ENCODE measurements at regions not wholly inside any gene's neighbourhood (a gene's known extent, or its start where the extent isn't known, plus 50 kb on each side); places are given as distances from the start of the nearest gene placed in this dataset.

GRCh38 chr7:36802459-36803135 is 78.3 kb upstream of the AOAH start:
- ChIA-PET POLR2A (ENCODE audit: unreplicated experiment) (no interaction called here), CTCF (no interaction called here)
- intact Hi-C loops (cut with micrococcal nuclease; ENCODE audit: unreplicated experiment): no loop called here
- TF ChIP-seq EZH2 (IDR thresholded peaks at IDR 0.05; ENCODE audit: low read depth): no peak
- TF ChIP-seq, protein P1, sequence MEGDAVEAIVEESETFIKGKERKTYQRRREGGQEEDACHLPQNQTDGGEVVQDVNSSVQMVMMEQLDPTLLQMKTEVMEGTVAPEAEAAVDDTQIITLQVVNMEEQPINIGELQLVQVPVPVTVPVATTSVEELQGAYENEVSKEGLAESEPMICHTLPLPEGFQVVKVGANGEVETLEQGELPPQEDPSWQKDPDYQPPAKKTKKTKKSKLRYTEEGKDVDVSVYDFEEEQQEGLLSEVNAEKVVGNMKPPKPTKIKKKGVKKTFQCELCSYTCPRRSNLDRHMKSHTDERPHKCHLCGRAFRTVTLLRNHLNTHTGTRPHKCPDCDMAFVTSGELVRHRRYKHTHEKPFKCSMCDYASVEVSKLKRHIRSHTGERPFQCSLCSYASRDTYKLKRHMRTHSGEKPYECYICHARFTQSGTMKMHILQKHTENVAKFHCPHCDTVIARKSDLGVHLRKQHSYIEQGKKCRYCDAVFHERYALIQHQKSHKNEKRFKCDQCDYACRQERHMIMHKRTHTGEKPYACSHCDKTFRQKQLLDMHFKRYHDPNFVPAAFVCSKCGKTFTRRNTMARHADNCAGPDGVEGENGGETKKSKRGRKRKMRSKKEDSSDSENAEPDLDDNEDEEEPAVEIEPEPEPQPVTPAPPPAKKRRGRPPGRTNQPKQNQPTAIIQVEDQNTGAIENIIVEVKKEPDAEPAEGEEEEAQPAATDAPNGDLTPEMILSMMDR (conservative IDR thresholded peaks at IDR 0.05): no peak
- Histone ChIP-seq H3F3A (ENCODE audit: insufficient read depth, low read depth) (no peaks in the 10 kb centered on the region), H2AFZ (no peak overlapping the region), H4K20me1 (ENCODE audit: insufficient read depth) (no peaks in the 10 kb centered on the region), H3K36me3 (ENCODE audit: low read depth) (no peaks in the 10 kb centered on the region), H3K9me3 (ENCODE audit: insufficient read depth, low read depth) (no peaks in the 10 kb centered on the region), H3K27ac (no peak overlapping the region), H3K79me2 (ENCODE audit: low read depth) (no peaks in the 10 kb centered on the region), H3K9me2 (ENCODE audit: insufficient read depth) (peaks cover 4% of the 10 kb centered on the region; the same call in 1 of the 2 replicates), H3K27me3 (ENCODE audit: insufficient read depth, low read depth) (peaks cover 64% of the 10 kb centered on the region), H3K4me2 (no peak overlapping the region), H3K4me1 (replicated peaks; ENCODE audit: insufficient read depth) (no peaks in the 10 kb centered on the region), H3K4me3 (no peak overlapping the region)
- DNase-seq: no peak
- BruUV-seq (replicated peaks): no TSS peak

DNA sequence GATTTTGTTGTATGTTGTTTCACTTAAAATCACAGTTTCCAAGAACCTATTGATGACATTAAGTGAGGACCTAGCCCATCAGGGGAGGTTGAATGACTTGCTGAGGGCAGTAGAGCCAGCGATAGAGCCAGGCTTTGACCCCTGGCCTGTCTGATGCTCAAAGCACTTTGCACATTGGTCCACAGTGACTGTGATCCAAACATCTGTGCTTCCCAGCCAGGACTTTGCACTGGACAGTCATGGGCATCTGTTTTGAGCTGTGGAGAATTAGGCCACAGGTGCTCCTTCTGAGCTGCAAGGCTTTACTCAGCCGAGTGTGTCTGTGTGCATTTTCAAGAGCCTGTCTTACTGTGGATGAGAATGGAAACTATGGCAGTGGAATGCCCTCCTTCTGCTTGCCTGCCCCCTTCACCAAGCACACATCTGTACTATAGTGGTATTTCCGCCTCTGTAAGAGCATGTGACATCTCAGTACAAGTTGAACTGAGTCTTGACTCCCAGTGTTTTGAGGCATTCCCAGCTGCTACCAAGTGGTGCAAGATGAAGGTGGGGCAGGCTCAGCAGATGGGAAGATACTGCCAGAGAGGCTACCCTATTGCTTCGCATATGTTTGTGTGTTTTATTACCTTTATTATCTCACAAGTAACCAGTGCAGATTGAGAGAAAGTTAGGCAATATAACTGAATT is 72.7 kb upstream of the AOAH start:
- peaks cover 77% of the 10 kb centered on the region for H3K27me3 ChIP-seq (ENCODE audit: insufficient read depth, low read depth)
- no peak overlapping the region for H2AFZ ChIP-seq
- DNase-seq: no peak
- H3K79me2 ChIP-seq (ENCODE audit: low read depth): no peaks in the 10 kb centered on the region
- H3K4me3 ChIP-seq: no peak overlapping the region
- H3F3A ChIP-seq (ENCODE audit: insufficient read depth, low read depth): no peaks in the 10 kb centered on the region
- no TSS peak for BruUV-seq (replicated peaks)
- H3K9me3 ChIP-seq (ENCODE audit: insufficient read depth, low read depth): no peaks in the 10 kb centered on the region
- CTCF ChIA-PET: no interaction called here
- no peak for TF ChIP-seq EZH2 (IDR thresholded peaks at IDR 0.05; ENCODE audit: low read depth)
- TF ChIP-seq, protein P1 (conservative IDR thresholded peaks at IDR 0.05): no peak
- no peak overlapping the region for H3K27ac ChIP-seq
- no peaks in the 10 kb centered on the region for H4K20me1 ChIP-seq (ENCODE audit: insufficient read depth)
- H3K4me1 ChIP-seq (replicated peaks; ENCODE audit: insufficient read depth): no peaks in the 10 kb centered on the region
- H3K4me2 ChIP-seq: no peak overlapping the region
- POLR2A ChIA-PET (ENCODE audit: unreplicated experiment): no interaction called here
- peaks cover 3% of the 10 kb centered on the region; the same call in 1 of the 2 replicates for H3K9me2 ChIP-seq (ENCODE audit: insufficient read depth)
- H3K36me3 ChIP-seq (ENCODE audit: low read depth): no peaks in the 10 kb centered on the region
- intact Hi-C loops (cut with micrococcal nuclease; ENCODE audit: unreplicated experiment): no loop called here

DNA sequence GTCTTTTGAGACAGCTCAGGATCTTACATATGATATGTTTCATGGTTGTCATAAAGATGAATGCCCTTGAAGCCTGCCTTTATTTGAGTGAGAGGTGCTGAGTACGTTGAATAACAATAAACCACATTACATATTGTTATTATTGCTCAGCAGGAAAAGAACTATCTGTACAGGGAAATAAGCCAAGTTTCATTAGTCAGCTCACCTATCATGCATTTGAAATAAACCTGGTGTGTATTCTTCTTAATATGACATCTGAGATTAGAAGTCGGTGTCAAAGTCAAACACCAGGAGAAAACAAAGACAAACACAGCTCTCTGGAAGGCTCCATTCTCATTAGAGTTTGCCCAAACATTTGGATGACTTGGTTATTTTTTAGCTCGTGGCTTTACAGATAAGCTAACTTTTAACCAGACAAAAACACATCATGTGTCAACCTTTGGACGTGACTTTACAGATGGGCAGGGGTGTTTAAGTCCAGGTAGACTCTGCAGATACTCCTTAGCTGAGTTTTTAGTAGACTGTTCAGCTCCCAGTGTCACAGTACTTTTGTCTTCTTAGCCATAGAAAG is 71.2 kb upstream of the AOAH start:
- H3F3A ChIP-seq (ENCODE audit: insufficient read depth, low read depth): no peaks in the 10 kb centered on the region
- no peaks in the 10 kb centered on the region for H3K36me3 ChIP-seq (ENCODE audit: low read depth)
- no peak overlapping the region for H3K4me3 ChIP-seq
- no peaks in the 10 kb centered on the region for H3K4me1 ChIP-seq (replicated peaks; ENCODE audit: insufficient read depth)
- no TSS peak for BruUV-seq (replicated peaks)
- TF ChIP-seq EZH2 (IDR thresholded peaks at IDR 0.05; ENCODE audit: low read depth): no peak
- no peaks in the 10 kb centered on the region for H3K9me3 ChIP-seq (ENCODE audit: insufficient read depth, low read depth)
- ChIA-PET CTCF (no interaction called here), POLR2A (ENCODE audit: unreplicated experiment) (interaction anchor here (0.6 kb wide), 1 partner anchor 377 kb away, joined by 11 read pairs; no protein-coding TSS in a partner anchor)
- no peak overlapping the region for H3K4me2 ChIP-seq
- intact Hi-C loops (cut with micrococcal nuclease; ENCODE audit: unreplicated experiment): no loop called here
- H4K20me1 ChIP-seq (ENCODE audit: insufficient read depth): no peaks in the 10 kb centered on the region
- no peak overlapping the region; the same call in 1 of the 2 replicates for H2AFZ ChIP-seq
- no peaks in the 10 kb centered on the region for H3K9me2 ChIP-seq (ENCODE audit: insufficient read depth)
- H3K27me3 ChIP-seq (ENCODE audit: insufficient read depth, low read depth): peaks cover 86% of the 10 kb centered on the region
- no peaks in the 10 kb centered on the region for H3K79me2 ChIP-seq (ENCODE audit: low read depth)
- no peak for DNase-seq
- H3K27ac ChIP-seq: no peak overlapping the region
